SK-N-MC (cell line): ENCODE measurements at regions not wholly inside any gene's neighbourhood (a gene's known extent, or its start where the extent isn't known, plus 50 kb on each side); places are given as distances from the start of the nearest gene placed in this dataset.

Experiments
- EZH2 ChIP-seq: fragments of 200-600 bp; sonication (generic); IDR thresholded peaks from one replicate; pipeline ENCODE4 v1.6.1; 2017; ENCODE audit warnings: antibody characterized with exemption
- POLR2AphosphoS5 ChIP-seq: IDR thresholded peaks from 2 replicates; pipeline ENCODE4 v1.6.1; 2012; ENCODE audit warnings: mild to moderate bottlenecking, low read depth, low read length, borderline replicate concordance

DNA sequence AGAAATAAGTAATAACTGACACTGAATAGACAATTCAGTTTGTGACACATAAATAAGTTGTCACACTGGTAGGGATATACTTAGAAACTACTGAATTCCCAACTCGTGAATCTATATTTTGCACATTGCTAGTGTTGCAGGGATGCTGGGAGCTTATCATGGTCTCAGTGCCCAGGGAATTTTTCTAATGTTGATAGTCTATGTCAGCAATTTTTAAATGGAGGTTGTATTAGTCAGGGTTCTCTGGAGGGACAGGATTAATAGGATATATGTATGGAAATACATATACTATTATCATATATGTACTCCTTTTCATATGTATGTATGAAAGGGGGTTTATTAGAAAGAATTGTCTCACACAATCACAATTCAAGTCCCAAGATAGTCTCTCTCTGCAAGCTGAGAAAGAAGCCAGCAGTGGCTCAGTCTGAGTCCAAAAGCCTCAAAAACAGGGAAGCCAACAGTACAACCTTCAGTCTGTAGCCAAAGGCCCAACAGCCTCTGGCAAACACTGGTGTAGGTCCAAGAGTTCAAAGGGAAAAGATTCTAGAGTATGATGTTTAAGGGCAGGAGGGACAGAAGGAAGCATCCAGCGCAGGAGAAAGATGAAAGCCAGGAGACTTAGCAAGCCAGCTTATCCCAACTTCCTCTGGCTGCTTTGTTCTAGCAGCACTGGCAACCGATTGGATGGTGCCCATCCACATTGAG lies 980.9 kb upstream of the GJE1 start:
- TF ChIP-seq EZH2 (no peak), POLR2AphosphoS5 (no peak)
